ENCODE measurements at regions not wholly inside any gene's neighbourhood (a gene's known extent, or its start where the extent isn't known, plus 50 kb on each side); places are given as distances from the start of the nearest gene placed in this dataset.
A peak's percentile ranks its signal among the peaks of the same experiment; 100 is the strongest.

DNA sequence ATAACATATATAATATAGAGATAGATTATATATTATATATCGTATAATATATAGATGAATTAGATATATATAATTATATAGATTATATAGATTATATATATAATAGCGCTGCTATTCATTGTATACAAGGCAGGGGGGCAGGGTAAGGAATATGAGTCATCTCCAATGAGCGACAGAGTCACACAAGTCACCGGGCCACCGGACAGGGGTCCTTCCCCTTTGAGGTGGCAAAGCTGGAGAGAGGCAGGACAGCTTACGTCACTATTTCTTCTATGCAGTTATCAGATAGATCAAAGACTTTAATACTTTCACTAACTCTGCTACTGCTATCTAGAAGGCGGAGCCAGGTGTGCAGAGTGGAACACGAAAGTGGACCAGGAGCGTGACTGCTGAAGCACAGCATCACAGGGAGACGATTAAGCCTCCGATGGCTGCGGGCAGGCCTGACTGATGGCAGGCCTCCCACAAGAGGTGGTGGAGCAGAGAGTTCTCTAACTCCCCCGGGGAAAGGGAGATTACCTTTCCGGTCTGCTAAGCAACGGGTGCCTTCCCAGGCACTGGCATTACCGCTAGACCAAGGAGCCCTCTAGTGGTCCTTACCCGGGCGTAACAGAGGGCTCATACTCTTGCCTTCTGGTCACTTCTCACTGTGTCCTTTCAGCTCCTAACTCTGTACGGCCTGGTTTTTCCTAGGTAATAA lies 2154.7 kb downstream of the MRPL39 start:
- DNase-seq (ENCODE audit: low spot score): peak; percentile 10

- DNase-seq (ENCODE audit: low spot score): no peak
Observed at GRCh38 chr21:23445307-23445706, 2162.0 kb downstream of the MRPL39 start.

DNA sequence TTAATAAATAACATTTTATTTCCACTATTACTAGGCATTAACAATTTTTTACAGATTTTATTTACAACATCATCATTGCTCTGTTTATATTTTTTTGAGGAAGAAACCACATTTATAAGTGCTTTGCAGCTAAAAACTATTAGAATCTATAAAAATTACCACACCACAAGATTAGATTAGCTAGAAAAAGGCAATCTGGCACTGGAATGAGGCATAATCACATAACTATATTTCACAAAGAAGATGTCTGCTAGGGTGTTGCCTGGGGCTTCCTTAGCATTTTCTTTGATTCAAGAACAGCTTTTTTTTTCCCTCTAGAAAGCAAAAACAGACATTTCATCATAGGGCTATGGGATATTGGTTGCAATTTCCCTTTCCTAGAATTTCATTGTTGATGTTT lies 2169.2 kb downstream of the MRPL39 start:
- DNase-seq (ENCODE audit: low spot score): no peak

- DNase-seq (ENCODE audit: low spot score): no peak
Observed at GRCh38 chr21:23402929-23403520, 2204.3 kb downstream of the MRPL39 start.

DNA sequence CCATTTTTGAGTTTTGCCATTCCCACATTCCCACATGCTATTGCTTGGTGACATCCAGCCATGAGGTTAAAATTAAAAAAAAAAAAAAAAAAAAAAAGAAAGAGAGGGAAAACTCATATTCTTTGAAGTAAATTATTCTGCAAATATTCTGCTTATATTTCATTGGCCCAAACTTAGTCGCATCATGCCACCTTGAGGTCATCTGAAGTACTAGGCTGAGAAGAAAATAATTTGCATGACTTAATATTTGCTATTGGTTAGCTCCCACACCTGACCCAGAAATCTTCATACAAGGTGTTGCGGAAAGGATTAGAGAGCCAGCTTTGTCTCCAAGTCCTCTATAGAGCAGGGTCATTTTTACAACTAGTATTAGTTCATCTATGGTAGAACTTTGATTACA lies 2206.0 kb downstream of the MRPL39 start:
- peak; percentile 67 for DNase-seq (ENCODE audit: low spot score)

DNA sequence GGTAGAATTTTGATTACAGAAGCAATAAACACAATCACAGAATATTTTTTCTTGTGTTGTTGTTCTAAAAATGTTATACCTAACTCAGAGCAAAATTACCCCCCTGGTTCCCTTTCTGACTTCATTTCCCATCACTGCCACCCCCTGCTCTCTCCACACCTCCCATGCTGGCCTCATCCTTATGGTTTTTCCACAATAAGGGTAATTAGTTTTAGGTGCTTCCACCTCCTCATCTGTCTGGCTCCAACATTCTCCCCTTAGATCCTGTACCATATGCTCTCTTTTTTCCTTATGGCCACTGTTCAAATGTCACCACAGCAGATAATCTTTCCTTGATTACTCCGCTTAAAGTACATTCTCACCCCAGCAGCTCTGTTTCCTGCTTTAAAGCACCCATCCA lies 2208.6 kb downstream of the MRPL39 start:
- no peak for DNase-seq (ENCODE audit: low spot score)

GRCh38 chr21:23394458-23394857 lies 2212.8 kb downstream of the MRPL39 start:
- DNase-seq (ENCODE audit: low spot score): no peak

DNA sequence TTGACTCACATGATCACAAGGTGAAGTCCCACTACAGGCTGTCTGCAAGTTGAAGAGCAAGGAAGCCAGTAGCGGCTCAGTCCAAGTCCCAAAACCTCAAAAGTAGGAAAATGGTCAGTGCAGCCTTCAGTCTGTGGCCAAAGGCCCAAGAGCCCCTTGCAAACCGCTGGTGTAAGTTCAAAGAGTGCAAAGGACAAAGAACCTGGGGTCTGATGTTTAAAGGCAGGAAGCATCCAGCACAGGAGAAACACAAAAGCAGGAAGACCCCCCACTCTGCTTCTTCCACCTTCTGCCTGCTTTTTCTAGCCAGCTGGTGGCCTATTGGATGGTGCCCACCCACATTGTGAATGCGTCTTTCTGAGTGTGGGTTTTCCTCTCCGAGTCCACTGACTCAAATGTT lies 2222.6 kb downstream of the MRPL39 start:
- no peak for DNase-seq (ENCODE audit: low spot score)

DNA sequence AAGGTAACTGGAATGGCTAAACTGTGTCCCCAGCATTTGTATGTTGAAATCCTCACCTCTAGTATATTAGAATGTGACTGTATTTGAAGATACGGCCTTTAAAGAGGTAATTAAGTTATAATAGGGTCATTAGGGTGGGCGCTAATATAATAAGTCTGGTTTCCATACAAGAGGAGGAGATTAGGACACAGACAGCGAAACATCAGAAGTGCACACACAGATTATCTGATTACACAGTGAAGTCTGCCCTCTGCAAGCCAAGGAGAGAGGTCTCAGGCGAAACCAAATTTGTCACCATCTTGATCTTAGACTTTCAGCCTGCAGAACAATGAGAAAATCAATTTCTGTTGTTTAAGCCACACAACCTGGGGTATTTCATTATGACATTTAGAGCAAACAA lies 2233.1 kb downstream of the MRPL39 start:
- no peak for DNase-seq (ENCODE audit: low spot score)

DNA sequence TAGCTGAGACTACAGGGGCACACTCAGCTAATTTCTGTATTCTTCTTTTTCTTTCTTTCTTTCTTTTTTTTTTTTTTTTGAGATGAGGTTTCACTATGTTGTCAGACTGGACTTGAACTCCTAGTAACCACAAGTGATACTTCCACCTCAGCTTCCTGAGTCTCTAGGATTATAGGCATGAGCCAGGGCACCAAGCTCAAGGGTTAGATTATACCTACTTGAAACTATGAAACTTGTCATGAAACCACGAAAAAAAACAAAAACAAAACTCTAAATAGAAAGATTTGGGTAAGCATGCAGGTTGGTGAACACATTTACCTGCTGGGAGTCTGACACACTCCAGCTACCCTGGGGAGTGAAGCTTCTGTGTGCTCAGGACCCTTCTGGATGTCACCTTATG lies 2250.4 kb downstream of the MRPL39 start:
- no peak for DNase-seq (ENCODE audit: low spot score)

- DNase-seq (ENCODE audit: low spot score): no peak
Observed at GRCh38 chr21:23316190-23316589, 2291.1 kb downstream of the MRPL39 start.

- no peak for DNase-seq (ENCODE audit: low spot score)
Observed at GRCh38 chr21:23308741-23309140, 2298.5 kb downstream of the MRPL39 start.

DNA sequence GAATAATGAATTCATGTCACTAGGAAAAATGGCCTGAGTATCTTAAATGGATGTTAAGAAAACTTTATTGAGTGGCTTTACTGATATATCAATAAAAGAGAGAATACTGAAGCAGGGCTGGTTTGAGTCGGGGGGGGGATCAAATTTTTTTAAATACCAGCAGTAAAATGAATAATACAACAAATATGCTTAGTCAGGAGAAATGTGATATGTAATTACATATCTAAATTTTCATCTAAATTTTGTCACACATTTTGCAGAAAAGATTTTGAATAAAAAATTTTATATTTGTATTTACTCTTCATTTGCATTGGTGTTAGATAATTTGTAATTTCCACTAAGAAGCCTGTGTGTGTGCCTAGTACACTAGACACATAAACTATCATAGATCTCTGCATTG lies 2300.2 kb downstream of the MRPL39 start:
- DNase-seq (ENCODE audit: low spot score): no peak

DNA sequence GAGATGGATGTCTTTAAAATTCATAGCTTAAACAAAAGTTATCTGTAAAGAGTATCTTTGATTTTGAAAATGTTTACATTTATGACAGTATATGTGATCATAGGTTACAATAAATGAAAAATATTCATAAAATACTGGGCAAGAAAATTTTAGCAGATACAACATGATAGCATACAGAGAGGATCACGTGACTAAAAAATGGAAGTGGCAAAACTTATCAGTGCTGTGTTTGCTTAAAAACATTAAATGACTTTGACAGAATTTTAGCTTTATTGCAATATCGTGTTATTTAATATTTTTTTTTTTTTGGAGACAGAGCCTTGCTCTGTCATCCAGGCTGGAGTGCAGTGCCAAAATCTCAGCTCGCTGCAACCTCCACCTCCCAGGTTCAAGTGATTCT lies 2294.1 kb downstream of the NCAM2 start:
- DNase-seq (ENCODE audit: low spot score): no peak

DNA sequence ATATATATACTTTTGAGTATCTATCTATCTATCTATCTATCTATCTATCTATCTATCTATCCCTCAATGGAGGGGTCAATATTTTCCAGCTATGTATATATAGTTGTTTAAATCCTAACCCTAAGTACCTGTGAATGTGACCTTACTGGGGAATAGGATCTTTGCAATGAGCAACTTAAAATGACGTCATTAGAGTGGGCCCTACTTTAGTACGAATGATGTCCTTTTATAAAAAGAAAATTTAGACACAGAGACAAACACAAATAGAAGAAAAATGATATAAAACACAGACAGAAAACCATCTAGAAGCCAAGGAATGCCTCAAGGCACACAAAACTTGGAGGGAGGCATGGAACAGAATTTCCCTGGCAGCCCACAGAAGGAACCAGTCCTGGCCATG lies 2283.7 kb downstream of the NCAM2 start:
- no peak for DNase-seq (ENCODE audit: low spot score)

- DNase-seq (ENCODE audit: low spot score): no peak
Observed at GRCh38 chr21:23249760-23250159, 2251.6 kb downstream of the NCAM2 start.

GRCh38 chr21:23247334-23247733 lies 2249.1 kb downstream of the NCAM2 start:
- no peak for DNase-seq (ENCODE audit: low spot score)

- DNase-seq (ENCODE audit: low spot score): no peak
Observed at GRCh38 chr21:23245255-23245654, 2247.0 kb downstream of the NCAM2 start.

GRCh38 chr21:23223882-23224281 lies 2225.7 kb downstream of the NCAM2 start:
- DNase-seq (ENCODE audit: low spot score): no peak

DNA sequence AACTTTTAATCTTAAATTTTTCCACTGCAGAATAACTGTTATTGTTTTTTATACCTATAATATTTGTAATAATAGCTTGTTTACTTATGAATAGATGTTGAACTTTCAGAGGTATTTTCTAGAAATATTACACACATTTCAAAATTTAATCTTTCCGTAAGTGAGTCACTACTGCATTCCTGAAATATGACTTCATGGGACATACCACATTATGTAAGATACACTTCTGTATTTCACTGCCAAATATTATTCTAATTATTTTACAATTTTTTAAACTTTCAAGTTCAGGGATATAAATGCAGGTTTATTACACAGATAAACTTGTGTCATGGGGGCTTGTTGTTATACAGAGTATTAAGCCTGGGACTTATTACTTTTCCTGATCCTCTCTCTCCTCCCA lies 2220.5 kb downstream of the NCAM2 start:
- no peak for DNase-seq (ENCODE audit: low spot score)

GRCh38 chr21:23217597-23217996 lies 2219.4 kb downstream of the NCAM2 start:
- DNase-seq (ENCODE audit: low spot score): no peak

GRCh38 chr21:23215261-23215660 lies 2217.1 kb downstream of the NCAM2 start:
- DNase-seq (ENCODE audit: low spot score): no peak

Data from NAMALWA (cell line).